HG02885 (cell line): ENCODE measurements at regions not wholly inside any gene's neighbourhood (a gene's known extent, or its start where the extent isn't known, plus 50 kb on each side); places are given as distances from the start of the nearest gene placed in this dataset.
"Not testable (repeated sequence)": the region's sequence is repeated elsewhere in the genome, so short reads cannot be mapped to it uniquely, and the experiment has no call there.

Source experiments
- ATAC-seq: cut with Tn5 transposase; IDR thresholded peaks from one replicate; pipeline ENCODE4 v1.9.1; 2021; ENCODE audit warnings: mild to moderate bottlenecking; ENCODE audit not compliant: unreplicated experiment, poor library complexity

- not testable (repeated sequence) for ATAC-seq
Observed at GRCh38 chrX:76774912-76775311, 347.4 kb downstream of the MAGEE1 start.

- no peak for ATAC-seq
Observed at GRCh38 chrX:76796311-76796710, 368.8 kb downstream of the MAGEE1 start.

GRCh38 chrX:76802708-76803107 lies 375.2 kb downstream of the MAGEE1 start:
- no peak for ATAC-seq

- ATAC-seq = no peak
Observed at GRCh38 chrX:76815754-76816153, 388.2 kb downstream of the MAGEE1 start.

GRCh38 chrX:76817279-76817678 lies 389.8 kb downstream of the MAGEE1 start:
- ATAC-seq = not testable (repeated sequence)

GRCh38 chrX:76821276-76821675 lies 393.8 kb downstream of the MAGEE1 start:
- ATAC-seq = no peak

- ATAC-seq = no peak
Observed at GRCh38 chrX:76827672-76828071, 400.2 kb downstream of the MAGEE1 start.

GRCh38 chrX:76840902-76841301 lies 413.4 kb downstream of the MAGEE1 start:
- ATAC-seq = not testable (repeated sequence)

GRCh38 chrX:76850851-76851250 lies 423.3 kb downstream of the MAGEE1 start:
- peak; percentile 56 for ATAC-seq

- no peak for ATAC-seq
Observed at GRCh38 chrX:76862509-76862908, 435.0 kb downstream of the MAGEE1 start.

- no peak for ATAC-seq
Observed at GRCh38 chrX:76893930-76894329, 466.4 kb downstream of the MAGEE1 start.

- no peak for ATAC-seq
Observed at GRCh38 chrX:76915836-76916235, 488.3 kb downstream of the MAGEE1 start.

- ATAC-seq = no peak
Observed at GRCh38 chrX:76918033-76918432, 490.5 kb downstream of the MAGEE1 start.

- no peak for ATAC-seq
Observed at GRCh38 chrX:76919761-76920160, 492.3 kb downstream of the MAGEE1 start.

GRCh38 chrX:76920607-76921006 lies 493.1 kb downstream of the MAGEE1 start:
- ATAC-seq = no peak

- ATAC-seq = no peak
Observed at GRCh38 chrX:76921176-76921575, 493.7 kb downstream of the MAGEE1 start.

- ATAC-seq = no peak
Observed at GRCh38 chrX:76922100-76922499, 494.6 kb downstream of the MAGEE1 start.

GRCh38 chrX:76924616-76925015 lies 497.1 kb downstream of the MAGEE1 start:
- ATAC-seq = not testable (repeated sequence)

GRCh38 chrX:76931518-76931917 lies 504.0 kb downstream of the MAGEE1 start:
- ATAC-seq = no peak

- ATAC-seq = no peak
Observed at GRCh38 chrX:76957485-76957884, 489.7 kb upstream of the FGF16 start.

- ATAC-seq = peak; percentile 66
Observed at GRCh38 chrX:76971393-76972376, 475.5 kb upstream of the FGF16 start.

- ATAC-seq = no peak
Observed at GRCh38 chrX:76977452-76977851, 469.7 kb upstream of the FGF16 start.
